Liver (tissue), 8 donors: ENCODE measurements at regions not wholly inside any gene's neighbourhood (a gene's known extent, or its start where the extent isn't known, plus 50 kb on each side); places are given as distances from the start of the nearest gene placed in this dataset.

Source experiments
- DNase-seq: peaks from one replicate; pipeline ENCODE4 v3.0.0-alpha.2; 2017; ENCODE audit warnings: low spot score
- H3K27ac ChIP-seq, 2 donors: one replicate each; pipeline ENCODE4 v1.7.0; 2013; ENCODE audit warnings: inconsistent platforms in 2 of 2, low read length in 2 of 2, control low read depth in 1 of 2, low read depth in 1 of 2, mild to moderate bottlenecking in 1 of 2
- H3K27me3 ChIP-seq, 4 donors: one replicate each; pipeline versions ENCODE4 v1.6.1 to v1.7.0; 2013; ENCODE audit warnings: low read length in 3 of 4, inconsistent platforms in 1 of 4, mild to moderate bottlenecking in 1 of 4, moderate library complexity in 1 of 4; ENCODE audit not compliant: control insufficient read depth in 4 of 4, insufficient read depth in 4 of 4
- H3K36me3 ChIP-seq, 4 donors: one replicate each; pipeline versions ENCODE4 v1.6.1 to v1.7.0; 2013; ENCODE audit warnings: low read length in 3 of 4, mild to moderate bottlenecking in 3 of 4, low read depth in 1 of 4, moderate library complexity in 1 of 4; ENCODE audit not compliant: control insufficient read depth in 4 of 4, insufficient read depth in 3 of 4
- H3K4me1 ChIP-seq, 4 donors: one replicate each; pipeline versions ENCODE4 v1.6.1 to v1.7.0; 2013; ENCODE audit warnings: low read length in 3 of 4, mild to moderate bottlenecking in 3 of 4, moderate library complexity in 1 of 4; ENCODE audit not compliant: control insufficient read depth in 4 of 4, insufficient read depth in 4 of 4
- H3K4me3 ChIP-seq, 3 donors: one replicate each; pipeline versions ENCODE4 v1.6.1 to v1.7.0; 2013; ENCODE audit warnings: low read length in 3 of 3, control low read depth in 1 of 3, low read depth in 1 of 3, mild to moderate bottlenecking in 1 of 3
- H3K9ac ChIP-seq, 2 donors: one replicate each; pipeline ENCODE4 v1.7.0; 2013; ENCODE audit warnings: low read length in 2 of 2, mild to moderate bottlenecking in 2 of 2, moderate library complexity in 2 of 2, control low read depth in 1 of 2, low read depth in 1 of 2
- H3K9me3 ChIP-seq, 4 donors: one replicate each; pipeline versions ENCODE4 v1.6.1 to v1.7.0; 2013; ENCODE audit warnings: low read length in 3 of 4; ENCODE audit not compliant: control insufficient read depth in 4 of 4
- EGR1 ChIP-seq, 2 donors: IDR thresholded peaks; 2 replicates each; pipeline ENCODE4 v1.6.1; 2016 to 2018; ENCODE audit warnings: antibody characterized with exemption in 2 of 2, low read depth in 2 of 2
- FOXA1 ChIP-seq: IDR thresholded peaks from 2 replicates; pipeline ENCODE4 v1.6.1; 2016; ENCODE audit warnings: antibody characterized with exemption
- FOXA2 ChIP-seq: IDR thresholded peaks from 2 replicates; pipeline ENCODE4 v1.6.1; 2016; ENCODE audit warnings: antibody characterized with exemption
- GABPA ChIP-seq, 2 donors: IDR thresholded peaks in 1 of 2; conservative IDR thresholded peaks in 1 of 2; 2 replicates each; pipeline ENCODE4 v1.6.1; 2016; ENCODE audit warnings: antibody characterized with exemption in 2 of 2, mild to moderate bottlenecking in 1 of 2, moderate library complexity in 1 of 2
- HNF4A ChIP-seq, 2 donors: conservative IDR thresholded peaks; 2 replicates each; pipeline ENCODE4 v1.6.1; 2016; ENCODE audit warnings: antibody characterized with exemption in 2 of 2, mild to moderate bottlenecking in 2 of 2
- HNF4G ChIP-seq: IDR thresholded peaks from 2 replicates; pipeline ENCODE4 v1.6.1; 2016; ENCODE audit warnings: antibody characterized with exemption
- NR2F2 ChIP-seq: IDR thresholded peaks from 2 replicates; pipeline ENCODE4 v1.6.1; 2016; ENCODE audit warnings: antibody characterized with exemption
- RAD21 ChIP-seq, 2 donors: IDR thresholded peaks; 2 replicates each; pipeline ENCODE4 v1.6.1; 2016; ENCODE audit warnings: antibody characterized with exemption in 2 of 2, mild to moderate bottlenecking in 2 of 2
- REST ChIP-seq: IDR thresholded peaks from 2 replicates; pipeline ENCODE4 v1.6.1; 2016; ENCODE audit warnings: antibody characterized with exemption, mild to moderate bottlenecking
- RXRA ChIP-seq, 2 donors: IDR thresholded peaks; 2 replicates each; pipeline ENCODE4 v1.6.1; 2017 to 2018; ENCODE audit warnings: antibody characterized with exemption in 2 of 2, mild to moderate bottlenecking in 1 of 2
- SP1 ChIP-seq: IDR thresholded peaks from 2 replicates; pipeline ENCODE4 v1.6.1; 2018; ENCODE audit warnings: antibody characterized with exemption, mild to moderate bottlenecking
- TAF1 ChIP-seq: conservative IDR thresholded peaks from 2 replicates; pipeline ENCODE4 v1.6.1; 2016; ENCODE audit warnings: antibody characterized with exemption, mild to moderate bottlenecking
- WGBS: extraction: QIAGEN DNeasy Blood & Tissue Kit; methylation state at CpG from one replicate; pipeline ENCODE4 v1.1.7; 2013; 5-methylcytosine and 5-hydroxymethylcytosine counted together
- TF ChIP-seq, protein P1 (sequence below): fragments of 150-350 bp; IDR thresholded peaks from 2 replicates; pipeline ENCODE4 v1.5.1; 2017; ENCODE audit warnings: improper control_type of control experiment, low read depth, low read length; ENCODE audit not compliant: missing input control
- TF ChIP-seq, protein P2 (sequence below): IDR thresholded peaks from 2 replicates; pipeline ENCODE4 v1.6.1; 2016; ENCODE audit warnings: antibody characterized with exemption
- TF ChIP-seq, protein P3 (sequence below): IDR thresholded peaks from 2 replicates; pipeline ENCODE4 v1.6.1; 2016; ENCODE audit warnings: antibody characterized with exemption
- TF ChIP-seq, protein P4 (sequence below): IDR thresholded peaks from 2 replicates; pipeline ENCODE4 v1.6.1; 2016; ENCODE audit warnings: antibody characterized with exemption
- donor health status: healthy.
- donor health status: healthy.
- donor health status: healthy.
- donor health status: healthy.
- donor health status: healthy.

GRCh38 chr2:14388724-14389123 is 243.8 kb upstream of the LRATD1 start:
- 88% methylated on average over 2 of the region's 2 CpGs for WGBS
- Histone ChIP-seq H3K9ac (no peak overlapping the region), H3K4me1 (no peaks in the 10 kb centered on the region), H3K9me3 (no peaks in the 10 kb centered on the region), H3K36me3 (no peaks in the 10 kb centered on the region), H3K27ac (no peak overlapping the region), H3K27me3 (no peaks in the 10 kb centered on the region), H3K4me3 (no peak overlapping the region)
- TF ChIP-seq FOXA1 (no peak), RXRA (IDR thresholded peaks at IDR 0.05) (no peak), HNF4G (no peak), EGR1 (IDR thresholded peaks at IDR 0.05; ENCODE audit: low read depth in 2 of 2) (no peak), RAD21 (IDR thresholded peaks at IDR 0.05) (no peak), NR2F2 (no peak)
- TF ChIP-seq, protein P1, sequence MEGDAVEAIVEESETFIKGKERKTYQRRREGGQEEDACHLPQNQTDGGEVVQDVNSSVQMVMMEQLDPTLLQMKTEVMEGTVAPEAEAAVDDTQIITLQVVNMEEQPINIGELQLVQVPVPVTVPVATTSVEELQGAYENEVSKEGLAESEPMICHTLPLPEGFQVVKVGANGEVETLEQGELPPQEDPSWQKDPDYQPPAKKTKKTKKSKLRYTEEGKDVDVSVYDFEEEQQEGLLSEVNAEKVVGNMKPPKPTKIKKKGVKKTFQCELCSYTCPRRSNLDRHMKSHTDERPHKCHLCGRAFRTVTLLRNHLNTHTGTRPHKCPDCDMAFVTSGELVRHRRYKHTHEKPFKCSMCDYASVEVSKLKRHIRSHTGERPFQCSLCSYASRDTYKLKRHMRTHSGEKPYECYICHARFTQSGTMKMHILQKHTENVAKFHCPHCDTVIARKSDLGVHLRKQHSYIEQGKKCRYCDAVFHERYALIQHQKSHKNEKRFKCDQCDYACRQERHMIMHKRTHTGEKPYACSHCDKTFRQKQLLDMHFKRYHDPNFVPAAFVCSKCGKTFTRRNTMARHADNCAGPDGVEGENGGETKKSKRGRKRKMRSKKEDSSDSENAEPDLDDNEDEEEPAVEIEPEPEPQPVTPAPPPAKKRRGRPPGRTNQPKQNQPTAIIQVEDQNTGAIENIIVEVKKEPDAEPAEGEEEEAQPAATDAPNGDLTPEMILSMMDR: no peak
- TF ChIP-seq, protein P2, sequence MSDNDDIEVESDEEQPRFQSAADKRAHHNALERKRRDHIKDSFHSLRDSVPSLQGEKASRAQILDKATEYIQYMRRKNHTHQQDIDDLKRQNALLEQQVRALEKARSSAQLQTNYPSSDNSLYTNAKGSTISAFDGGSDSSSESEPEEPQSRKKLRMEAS: no peak
- no peak for DNase-seq

GRCh38 chr2:14396533-14397083 is 235.9 kb upstream of the LRATD1 start:
- Histone ChIP-seq H3K9me3 (peaks cover 0 to 1% (median 0%) of the 10 kb centered on the region in 4 donors), H3K9ac (no peak overlapping the region), H3K4me3 (no peak overlapping the region), H3K27ac (no peak overlapping the region), H3K27me3 (peaks cover 0 to 3% (median 0%) of the 10 kb centered on the region in 4 donors), H3K4me1 (no peaks in the 10 kb centered on the region), H3K36me3 (no peaks in the 10 kb centered on the region)
- no peak for DNase-seq
- 78% methylated on average over 3 of the region's 3 CpGs for WGBS
- TF ChIP-seq, protein P1: no peak
- TF ChIP-seq TAF1 (no peak), FOXA2 (no peak), SP1 (no peak), FOXA1 (no peak), RAD21 (IDR thresholded peaks at IDR 0.05) (no peak), RXRA (IDR thresholded peaks at IDR 0.05) (no peak), HNF4A (conservative IDR thresholded peaks at IDR 0.05) (no peak), REST (no peak), EGR1 (IDR thresholded peaks at IDR 0.05; ENCODE audit: low read depth in 2 of 2) (no peak), HNF4G (no peak), GABPA (IDR thresholded peaks at IDR 0.05 in 1 of 2, conservative IDR thresholded peaks at IDR 0.05 in 1 of 2) (no peak), NR2F2 (no peak)
- TF ChIP-seq, protein P3, sequence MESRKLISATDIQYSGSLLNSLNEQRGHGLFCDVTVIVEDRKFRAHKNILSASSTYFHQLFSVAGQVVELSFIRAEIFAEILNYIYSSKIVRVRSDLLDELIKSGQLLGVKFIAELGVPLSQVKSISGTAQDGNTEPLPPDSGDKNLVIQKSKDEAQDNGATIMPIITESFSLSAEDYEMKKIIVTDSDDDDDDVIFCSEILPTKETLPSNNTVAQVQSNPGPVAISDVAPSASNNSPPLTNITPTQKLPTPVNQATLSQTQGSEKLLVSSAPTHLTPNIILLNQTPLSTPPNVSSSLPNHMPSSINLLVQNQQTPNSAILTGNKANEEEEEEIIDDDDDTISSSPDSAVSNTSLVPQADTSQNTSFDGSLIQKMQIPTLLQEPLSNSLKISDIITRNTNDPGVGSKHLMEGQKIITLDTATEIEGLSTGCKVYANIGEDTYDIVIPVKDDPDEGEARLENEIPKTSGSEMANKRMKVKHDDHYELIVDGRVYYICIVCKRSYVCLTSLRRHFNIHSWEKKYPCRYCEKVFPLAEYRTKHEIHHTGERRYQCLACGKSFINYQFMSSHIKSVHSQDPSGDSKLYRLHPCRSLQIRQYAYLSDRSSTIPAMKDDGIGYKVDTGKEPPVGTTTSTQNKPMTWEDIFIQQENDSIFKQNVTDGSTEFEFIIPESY: no peak
- TF ChIP-seq, protein P2: no peak
- TF ChIP-seq, protein P4, sequence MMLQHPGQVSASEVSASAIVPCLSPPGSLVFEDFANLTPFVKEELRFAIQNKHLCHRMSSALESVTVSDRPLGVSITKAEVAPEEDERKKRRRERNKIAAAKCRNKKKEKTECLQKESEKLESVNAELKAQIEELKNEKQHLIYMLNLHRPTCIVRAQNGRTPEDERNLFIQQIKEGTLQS: no peak
